ENCODE measurements at regions not wholly inside any gene's neighbourhood (a gene's known extent, or its start where the extent isn't known, plus 50 kb on each side); places are given as distances from the start of the nearest gene placed in this dataset.

- Histone ChIP-seq H3K9me3 (no peaks in the 10 kb centered on the region), H3K36me3 (replicated peaks in 1 of 2; ENCODE audit: insufficient read depth in 1 of 2, low read depth in 2 of 2) (no peaks in the 10 kb centered on the region), H3K27me3 (no peaks in the 10 kb centered on the region), H3K4me3 (no peak overlapping the region), H3K4me1 (no peaks in the 10 kb centered on the region), H3K27ac (no peak overlapping the region)
- TF ChIP-seq POLR2A (IDR thresholded peaks at IDR 0.05) (no peak), CTCF (IDR thresholded peaks at IDR 0.05) (no peak)
- 68 to 72% methylated on average over 3 of the region's 3 CpGs for WGBS, 2 donors
- intact Hi-C loops (cut with DNase I): no loop called here
- no peak for DNase-seq
- ATAC-seq: no peak
Observed at GRCh38 chr15:95522533-95522932, 808.0 kb upstream of the NR2F2 start.

GRCh38 chr15:95528920-95529319, 801.6 kb upstream of the NR2F2 start:
- Histone ChIP-seq H3K27ac (no peak overlapping the region), H3K4me3 (no peak overlapping the region), H3K27me3 (no peaks in the 10 kb centered on the region), H3K9me3 (no peaks in the 10 kb centered on the region), H3K36me3 (replicated peaks in 1 of 2; ENCODE audit: insufficient read depth in 1 of 2, low read depth in 2 of 2) (no peaks in the 10 kb centered on the region), H3K4me1 (no peaks in the 10 kb centered on the region)
- no peak for TF ChIP-seq POLR2A (IDR thresholded peaks at IDR 0.05)
- TF ChIP-seq CTCF (IDR thresholded peaks at IDR 0.05): no peak
- no peak for DNase-seq
- no peak for ATAC-seq
- intact Hi-C loops (cut with DNase I): no loop called here
- WGBS, 2 donors: 68 to 78% methylated on average over 3 of the region's 3 CpGs

GRCh38 chr15:95536638-95537037, 793.9 kb upstream of the NR2F2 start:
- Histone ChIP-seq H3K27ac (no peak overlapping the region), H3K27me3 (no peaks in the 10 kb centered on the region), H3K9me3 (no peaks in the 10 kb centered on the region), H3K36me3 (replicated peaks in 1 of 2; ENCODE audit: insufficient read depth in 1 of 2, low read depth in 2 of 2) (no peaks in the 10 kb centered on the region), H3K4me1 (no peaks in the 10 kb centered on the region), H3K4me3 (no peak overlapping the region)
- ATAC-seq (no peak), DNase-seq (no peak)
- WGBS, 2 donors: 87 to 89% methylated on average over 10 to 11 of the region's 11 CpGs
- TF ChIP-seq CTCF (IDR thresholded peaks at IDR 0.05) (no peak), POLR2A (IDR thresholded peaks at IDR 0.05) (no peak)
- intact Hi-C loops (cut with DNase I): no loop called here

- Histone ChIP-seq H3K27me3 (no peaks in the 10 kb centered on the region), H3K4me3 (no peak overlapping the region), H3K4me1 (no peaks in the 10 kb centered on the region), H3K36me3 (replicated peaks in 1 of 2; ENCODE audit: insufficient read depth in 1 of 2, low read depth in 2 of 2) (no peaks in the 10 kb centered on the region), H3K27ac (no peak overlapping the region), H3K9me3 (no peaks in the 10 kb centered on the region)
- ATAC-seq (no peak), DNase-seq (no peak)
- intact Hi-C loops (cut with DNase I): no loop called here
- WGBS, 2 donors: 51 to 60% methylated on average over 5 of the region's 5 CpGs
- TF ChIP-seq CTCF (IDR thresholded peaks at IDR 0.05): no peak
- TF ChIP-seq POLR2A (IDR thresholded peaks at IDR 0.05): no peak
Observed at GRCh38 chr15:95538693-95539092, 791.8 kb upstream of the NR2F2 start.

GRCh38 chr15:95541301-95541700, 789.2 kb upstream of the NR2F2 start:
- ATAC-seq (no peak), DNase-seq (no peak)
- Histone ChIP-seq H3K36me3 (replicated peaks in 1 of 2; ENCODE audit: insufficient read depth in 1 of 2, low read depth in 2 of 2) (no peaks in the 10 kb centered on the region), H3K4me3 (no peak overlapping the region), H3K27me3 (no peaks in the 10 kb centered on the region), H3K9me3 (no peaks in the 10 kb centered on the region), H3K27ac (no peak overlapping the region), H3K4me1 (no peaks in the 10 kb centered on the region)
- TF ChIP-seq POLR2A (IDR thresholded peaks at IDR 0.05): no peak
- no peak for TF ChIP-seq CTCF (IDR thresholded peaks at IDR 0.05)
- intact Hi-C loops (cut with DNase I): no loop called here
- WGBS, 2 donors: 47 to 51% methylated on average over 7 of the region's 7 CpGs

Measured in body of pancreas (tissue), 4 donors.